ENCODE measurements at regions not wholly inside any gene's neighbourhood (a gene's known extent, or its start where the extent isn't known, plus 50 kb on each side); places are given as distances from the start of the nearest gene placed in this dataset.
"Not testable (repeated sequence)": the region's sequence is repeated elsewhere in the genome, so short reads cannot be mapped to it uniquely, and the experiment has no call there.

- TF ChIP-seq POLR2A (IDR thresholded peaks at IDR 0.05) (no peak), CTCF (IDR thresholded peaks at IDR 0.05) (no peak)
- H3K4me1 ChIP-seq: no peaks in the 10 kb centered on the region
- H3K27me3 ChIP-seq: no peaks in the 10 kb centered on the region
- intact Hi-C loops (cut with DNase I): no loop called here
- H3K9me3 ChIP-seq: no peaks in the 10 kb centered on the region
- ATAC-seq (no peak), DNase-seq (no peak)
- 86% methylated on average over 8 of the region's 8 CpGs; no CpG with 5 or more reads in 1 of the 2 donors for WGBS, 2 donors
- H3K4me3 ChIP-seq: no peak overlapping the region
- H3K27ac ChIP-seq: no peak overlapping the region
- H3K36me3 ChIP-seq (replicated peaks in 1 of 2; ENCODE audit: insufficient read depth in 1 of 2, low read depth in 2 of 2): no peaks in the 10 kb centered on the region
These were observed 141.2 kb upstream of the FOXD4L5 start for GRCh38 chr9:65426231-65426630.

- H3K4me3 ChIP-seq; H3K27me3 ChIP-seq; ATAC-seq; H3K9me3 ChIP-seq; intact Hi-C loops (cut with DNase I); H3K27ac ChIP-seq; DNase-seq; H3K4me1 ChIP-seq; H3K36me3 ChIP-seq (replicated peaks in 1 of 2; ENCODE audit: insufficient read depth in 1 of 2, low read depth in 2 of 2): not testable (repeated sequence)
- 35 to 36% methylated on average over 5 of the region's 5 CpGs for WGBS, 2 donors
These were observed 140.2 kb upstream of the FOXD4L5 start for GRCh38 chr9:65425183-65425582.

- H3K36me3 ChIP-seq (replicated peaks in 1 of 2; ENCODE audit: insufficient read depth in 1 of 2, low read depth in 2 of 2); DNase-seq; H3K27me3 ChIP-seq; H3K9me3 ChIP-seq; ATAC-seq; H3K4me1 ChIP-seq; intact Hi-C loops (cut with DNase I); H3K27ac ChIP-seq; H3K4me3 ChIP-seq: not testable (repeated sequence)
- 52 to 79% methylated on average over 6 to 7 of the region's 8 CpGs for WGBS, 2 donors
These were observed 139.5 kb upstream of the FOXD4L5 start for GRCh38 chr9:65424437-65424984.

GRCh38 chr9:65423691-65424436, 138.9 kb upstream of the FOXD4L5 start:
- H3K36me3 ChIP-seq (replicated peaks in 1 of 2; ENCODE audit: insufficient read depth in 1 of 2, low read depth in 2 of 2); H3K4me1 ChIP-seq; H3K4me3 ChIP-seq; H3K9me3 ChIP-seq; intact Hi-C loops (cut with DNase I); DNase-seq; ATAC-seq; H3K27me3 ChIP-seq; H3K27ac ChIP-seq: not testable (repeated sequence)
- 63 to 72% methylated on average over 5 to 14 of the region's 18 CpGs for WGBS, 2 donors

- H3K4me3 ChIP-seq; H3K27me3 ChIP-seq; H3K4me1 ChIP-seq; H3K9me3 ChIP-seq; H3K36me3 ChIP-seq (replicated peaks in 1 of 2; ENCODE audit: insufficient read depth in 1 of 2, low read depth in 2 of 2); DNase-seq; intact Hi-C loops (cut with DNase I); H3K27ac ChIP-seq; ATAC-seq: not testable (repeated sequence)
- WGBS, 2 donors: 64 to 70% methylated on average over 9 to 11 of the region's 13 CpGs
These were observed 138.1 kb upstream of the FOXD4L5 start for GRCh38 chr9:65422966-65423690.

- H3K36me3 ChIP-seq (replicated peaks in 1 of 2; ENCODE audit: insufficient read depth in 1 of 2, low read depth in 2 of 2); H3K9me3 ChIP-seq; H3K4me3 ChIP-seq; ATAC-seq; H3K27ac ChIP-seq; intact Hi-C loops (cut with DNase I); H3K27me3 ChIP-seq; DNase-seq; H3K4me1 ChIP-seq: not testable (repeated sequence)
- 54 to 59% methylated on average over 2 of the region's 2 CpGs for WGBS, 2 donors
These were observed 136.5 kb upstream of the FOXD4L5 start for GRCh38 chr9:65421486-65421885.

- no peaks in the 10 kb centered on the region for H3K4me1 ChIP-seq
- no peaks in the 10 kb centered on the region for H3K27me3 ChIP-seq
- no peaks in the 10 kb centered on the region for H3K9me3 ChIP-seq
- no peak overlapping the region for H3K4me3 ChIP-seq
- intact Hi-C loops (cut with DNase I): no loop called here
- DNase-seq: no peak
- no peak for TF ChIP-seq CTCF (IDR thresholded peaks at IDR 0.05)
- TF ChIP-seq POLR2A (IDR thresholded peaks at IDR 0.05): no peak
- no peak overlapping the region for H3K27ac ChIP-seq
- 55 to 77% methylated on average over 5 of the region's 5 CpGs for WGBS, 2 donors
- ATAC-seq: no peak
- H3K36me3 ChIP-seq (replicated peaks in 1 of 2; ENCODE audit: insufficient read depth in 1 of 2, low read depth in 2 of 2): no peaks in the 10 kb centered on the region
These were observed 135.8 kb upstream of the FOXD4L5 start for GRCh38 chr9:65420771-65421170.

GRCh38 chr9:65418966-65419365, 134.0 kb upstream of the FOXD4L5 start:
- intact Hi-C loops (cut with DNase I); H3K4me3 ChIP-seq; H3K27ac ChIP-seq; H3K27me3 ChIP-seq; H3K9me3 ChIP-seq; H3K4me1 ChIP-seq; H3K36me3 ChIP-seq (replicated peaks in 1 of 2; ENCODE audit: insufficient read depth in 1 of 2, low read depth in 2 of 2); DNase-seq; ATAC-seq: not testable (repeated sequence)
- WGBS, 2 donors: 37 to 44% methylated on average over 4 of the region's 4 CpGs

- intact Hi-C loops (cut with DNase I); H3K4me3 ChIP-seq; H3K9me3 ChIP-seq; H3K27ac ChIP-seq; DNase-seq; ATAC-seq; H3K27me3 ChIP-seq; H3K4me1 ChIP-seq; H3K36me3 ChIP-seq (replicated peaks in 1 of 2; ENCODE audit: insufficient read depth in 1 of 2, low read depth in 2 of 2): not testable (repeated sequence)
- WGBS, 2 donors: 42 to 48% methylated on average over 7 of the region's 7 CpGs
These were observed 131.9 kb upstream of the FOXD4L5 start for GRCh38 chr9:65416948-65417347.

GRCh38 chr9:65414249-65414648, 129.2 kb upstream of the FOXD4L5 start:
- H3K4me3 ChIP-seq; ATAC-seq; H3K27ac ChIP-seq; H3K9me3 ChIP-seq; H3K36me3 ChIP-seq (replicated peaks in 1 of 2; ENCODE audit: insufficient read depth in 1 of 2, low read depth in 2 of 2); H3K27me3 ChIP-seq; H3K4me1 ChIP-seq; DNase-seq; intact Hi-C loops (cut with DNase I): not testable (repeated sequence)
- 30 to 37% methylated on average over 4 of the region's 4 CpGs for WGBS, 2 donors
